Keratinocyte (primary cell): ENCODE measurements at regions not wholly inside any gene's neighbourhood (a gene's known extent, or its start where the extent isn't known, plus 50 kb on each side); places are given as distances from the start of the nearest gene placed in this dataset.

ENCODE experiments used
- DNase-seq: peaks from one replicate; pipeline ENCODE4 v3.0.0-alpha.2; 2011; ENCODE audit warnings: low read depth, missing footprints, low spot score
- FAIRE-seq: peaks from 2 replicates; lab custom pipeline; 2011; peaks lifted over from hg19 to GRCh38; lab: Jason Lieb, UNC
- H2AFZ ChIP-seq: 2 replicates; pipeline ENCODE4 v1.6.0; 2012; ENCODE audit warnings: low read length, control low read depth, inconsistent platforms; ENCODE audit not compliant: control insufficient read depth
- H3K27ac ChIP-seq: 2 replicates; pipeline ENCODE4 v1.5.1; 2011; ENCODE audit warnings: low read length; ENCODE audit not compliant: control insufficient read depth, insufficient read depth
- H3K27me3 ChIP-seq: 3 replicates; pipeline ENCODE4 v1.6.0; 2011; ENCODE audit warnings: low read length; ENCODE audit not compliant: control insufficient read depth, insufficient read depth; ENCODE audit errors: extremely low read depth
- H3K36me3 ChIP-seq, 2 experiments: 2 replicates in 1 of 2; 3 replicates in 1 of 2; pipeline ENCODE4 v1.5.1; 2011; ENCODE audit warnings: low read length in 2 of 2, mild to moderate bottlenecking in 1 of 2; ENCODE audit not compliant: control insufficient read depth in 2 of 2, insufficient read depth in 2 of 2; ENCODE audit errors: extremely low read depth in 1 of 2
- H3K4me1 ChIP-seq: 3 replicates; pipeline ENCODE4 v1.5.1; 2011; ENCODE audit warnings: low read length; ENCODE audit not compliant: control insufficient read depth, insufficient read depth; ENCODE audit errors: extremely low read depth
- H3K4me2 ChIP-seq: 3 replicates; pipeline ENCODE4 v1.6.0; 2011; ENCODE audit warnings: low read depth, low read length; ENCODE audit not compliant: control insufficient read depth, insufficient read depth; ENCODE audit errors: extremely low read depth
- H3K4me3 ChIP-seq, 3 experiments: fragments of 200-600 bp in 1 of 3; sonication (generic) in 1 of 3; 2 replicates in 2 of 3; 3 replicates in 1 of 3; pipeline ENCODE4 v1.5.1; 2011 to 2016; ENCODE audit warnings: low read length in 3 of 3, mild to moderate bottlenecking in 3 of 3, control low read depth in 2 of 3, inconsistent platforms in 1 of 3, low read depth in 1 of 3, mixed read lengths in 1 of 3, mixed run types in 1 of 3, moderate library complexity in 1 of 3; ENCODE audit not compliant: control insufficient read depth in 2 of 3, insufficient read depth in 2 of 3; ENCODE audit errors: extremely low read depth in 1 of 3
- H3K79me2 ChIP-seq: 2 replicates; pipeline ENCODE4 v1.6.0; 2012; ENCODE audit warnings: low read length; ENCODE audit not compliant: control insufficient read depth, insufficient read depth
- H3K9ac ChIP-seq: 3 replicates; pipeline ENCODE4 v1.6.0; 2011; ENCODE audit warnings: low read length; ENCODE audit not compliant: control insufficient read depth, insufficient read depth; ENCODE audit errors: extremely low read depth
- H3K9me1 ChIP-seq: 3 replicates; pipeline ENCODE4 v1.6.0; 2011; ENCODE audit warnings: low read length; ENCODE audit not compliant: control insufficient read depth, insufficient read depth; ENCODE audit errors: extremely low read depth
- H3K9me3 ChIP-seq: 2 replicates; pipeline ENCODE4 v1.5.1; 2012; ENCODE audit warnings: low read depth, low read length; ENCODE audit not compliant: control insufficient read depth
- H4K20me1 ChIP-seq: 3 replicates; pipeline ENCODE4 v1.6.0; 2011; ENCODE audit warnings: low read length; ENCODE audit not compliant: control insufficient read depth, insufficient read depth; ENCODE audit errors: extremely low read depth
- CTCF ChIP-seq, 3 experiments: IDR thresholded peaks in 1 of 3; conservative IDR thresholded peaks in 1 of 3; optimal IDR thresholded peaks in 1 of 3; 2 replicates in 2 of 3; 3 replicates in 1 of 3; pipeline versions ENCODE3 to v1.5.1; 2011; ENCODE audit warnings: low read length in 3 of 3, mild to moderate bottlenecking in 3 of 3, moderate library complexity in 2 of 3, control low read depth in 1 of 3, inconsistent platforms in 1 of 3; ENCODE audit not compliant: insufficient read depth in 2 of 3; ENCODE audit errors: extremely low read depth in 1 of 3
- EZH2 ChIP-seq: IDR thresholded peaks from one replicate; pipeline ENCODE4 v1.6.1; 2012; ENCODE audit warnings: inconsistent platforms, mild to moderate bottlenecking, low read length, moderate library complexity
- dilution Hi-C: fragments of 300-500 bp; cut with MboI; formaldehyde crosslinking; loops from one replicate; pipeline ENCODE4 v1.7.0; 2020; ENCODE audit warnings: low sequenced_read_pairs; ENCODE audit not compliant: extremely low pct_ligation_motif_present

- no peaks in the 10 kb centered on the region for H3K36me3 ChIP-seq
- H3K4me2 ChIP-seq: no peak overlapping the region
- no peak for FAIRE-seq
- H4K20me1 ChIP-seq: no peaks in the 10 kb centered on the region
- DNase-seq: no peak
- no peak overlapping the region for H3K4me3 ChIP-seq
- no peak overlapping the region for H2AFZ ChIP-seq
- no peaks in the 10 kb centered on the region for H3K79me2 ChIP-seq
- no peak overlapping the region for H3K27ac ChIP-seq
- no peak overlapping the region for H3K9ac ChIP-seq
- TF ChIP-seq EZH2: no peak
- TF ChIP-seq CTCF (optimal IDR thresholded peaks at IDR 0.05 in 1 of 3, IDR thresholded peaks at IDR 0.05 in 1 of 3, conservative IDR thresholded peaks at IDR 0.05 in 1 of 3; ENCODE audit: extremely low read depth in 1 of 3, insufficient read depth in 2 of 3, low read length in 3 of 3): no peak
- no peaks in the 10 kb centered on the region for H3K4me1 ChIP-seq
- no peaks in the 10 kb centered on the region for H3K9me1 ChIP-seq
- dilution Hi-C loops: no loop called here
- H3K9me3 ChIP-seq: no peaks in the 10 kb centered on the region
- H3K27me3 ChIP-seq: no peaks in the 10 kb centered on the region
These were observed 169.0 kb upstream of the COL3A1 start for GRCh38 chr2:188805219-188805618.

GRCh38 chr2:188808947-188809355, 165.2 kb upstream of the COL3A1 start:
- Histone ChIP-seq H3K9me3 (no peaks in the 10 kb centered on the region), H3K9ac (no peak overlapping the region), H3K4me2 (no peak overlapping the region), H3K27me3 (no peaks in the 10 kb centered on the region), H3K36me3 (no peaks in the 10 kb centered on the region), H3K9me1 (no peaks in the 10 kb centered on the region), H3K4me3 (no peak overlapping the region), H3K27ac (no peak overlapping the region), H3K79me2 (no peaks in the 10 kb centered on the region), H2AFZ (no peak overlapping the region), H4K20me1 (no peaks in the 10 kb centered on the region), H3K4me1 (peaks cover 4% of the 10 kb centered on the region)
- TF ChIP-seq CTCF (optimal IDR thresholded peaks at IDR 0.05 in 1 of 3, IDR thresholded peaks at IDR 0.05 in 1 of 3, conservative IDR thresholded peaks at IDR 0.05 in 1 of 3; ENCODE audit: extremely low read depth in 1 of 3, insufficient read depth in 2 of 3, low read length in 3 of 3): no peak
- no peak for TF ChIP-seq EZH2
- dilution Hi-C loops: no loop called here
- FAIRE-seq (no peak), DNase-seq (no peak)
